Nephron progenitor cell (in vitro differentiated cells): ENCODE measurements at regions not wholly inside any gene's neighbourhood (a gene's known extent, or its start where the extent isn't known, plus 50 kb on each side); places are given as distances from the start of the nearest gene placed in this dataset.

Experiments
- DNase-seq: peaks from one replicate; pipeline ENCODE4 v3.0.0; 2021
- H3K27ac Mint-ChIP-seq: 2 replicates; pipeline ENCODE4 v1.8.0; 2021; ENCODE audit warnings: mild to moderate bottlenecking, moderate library complexity, mixed read lengths
- H3K27me3 Mint-ChIP-seq: 2 replicates; pipeline ENCODE4 v1.8.0; 2021; ENCODE audit warnings: mild to moderate bottlenecking, low read depth, mixed read lengths; ENCODE audit not compliant: poor library complexity
- H3K36me3 Mint-ChIP-seq: 2 replicates; pipeline ENCODE4 v1.8.0; 2021; ENCODE audit warnings: low read depth, mixed read lengths
- H3K4me1 Mint-ChIP-seq: 2 replicates; pipeline ENCODE4 v1.8.0; 2021; ENCODE audit warnings: mixed read lengths
- H3K4me3 Mint-ChIP-seq: 2 replicates; pipeline ENCODE4 v1.8.0; 2021; ENCODE audit warnings: mild to moderate bottlenecking, moderate library complexity, mixed read lengths
- H3K9me3 Mint-ChIP-seq: 2 replicates; pipeline ENCODE4 v1.8.0; 2021; ENCODE audit warnings: mild to moderate bottlenecking, moderate library complexity, mixed read lengths
- CTCF ChIP-seq: fragments of 200-600 bp; sonication (generic); IDR thresholded peaks from 2 replicates; pipeline ENCODE4 v1.5.0; 2021; ENCODE audit warnings: antibody characterized with exemption

GRCh38 chr10:89869592-89870156 lies 168.3 kb downstream of the KIF20B start:
- DNase-seq = no peak
- peaks cover 2% of the 10 kb centered on the region for H3K27me3 Mint-ChIP-seq
- no peaks in the 10 kb centered on the region for H3K9me3 Mint-ChIP-seq
- peaks cover 7% of the 10 kb centered on the region for H3K4me1 Mint-ChIP-seq
- no peak overlapping the region for H3K27ac Mint-ChIP-seq
- H3K4me3 Mint-ChIP-seq = no peak overlapping the region
- no peaks in the 10 kb centered on the region for H3K36me3 Mint-ChIP-seq
- TF ChIP-seq CTCF = no peak

GRCh38 chr10:89870936-89871335 lies 169.5 kb downstream of the KIF20B start:
- Mint-ChIP-seq H3K4me3 (no peak overlapping the region), H3K27me3 (peaks cover 2% of the 10 kb centered on the region), H3K27ac (no peak overlapping the region), H3K4me1 (no peaks in the 10 kb centered on the region), H3K36me3 (no peaks in the 10 kb centered on the region), H3K9me3 (peaks cover 12% of the 10 kb centered on the region)
- no peak for TF ChIP-seq CTCF
- no peak for DNase-seq

GRCh38 chr10:89873055-89873454 lies 171.7 kb downstream of the KIF20B start:
- TF ChIP-seq CTCF = no peak
- peaks cover 2% of the 10 kb centered on the region for H3K27me3 Mint-ChIP-seq
- no peak overlapping the region for H3K4me3 Mint-ChIP-seq
- H3K4me1 Mint-ChIP-seq = no peaks in the 10 kb centered on the region
- H3K27ac Mint-ChIP-seq = no peak overlapping the region
- peaks cover 12% of the 10 kb centered on the region for H3K9me3 Mint-ChIP-seq
- DNase-seq = no peak
- H3K36me3 Mint-ChIP-seq = no peaks in the 10 kb centered on the region

GRCh38 chr10:89875557-89875956 lies 174.2 kb downstream of the KIF20B start:
- no peak overlapping the region for H3K4me3 Mint-ChIP-seq
- no peaks in the 10 kb centered on the region for H3K27me3 Mint-ChIP-seq
- H3K27ac Mint-ChIP-seq = no peak overlapping the region
- H3K9me3 Mint-ChIP-seq = peaks cover 22% of the 10 kb centered on the region
- TF ChIP-seq CTCF = no peak
- H3K4me1 Mint-ChIP-seq = no peaks in the 10 kb centered on the region
- no peaks in the 10 kb centered on the region for H3K36me3 Mint-ChIP-seq
- DNase-seq = no peak

- TF ChIP-seq CTCF = no peak
- Mint-ChIP-seq H3K27me3 (no peaks in the 10 kb centered on the region), H3K27ac (no peak overlapping the region), H3K9me3 (peaks cover 46% of the 10 kb centered on the region), H3K4me1 (no peaks in the 10 kb centered on the region), H3K36me3 (peaks cover 5% of the 10 kb centered on the region), H3K4me3 (no peak overlapping the region)
- DNase-seq = no peak
Measured at GRCh38 chr10:89879121-89879520, 177.7 kb downstream of the KIF20B start.

- H3K27ac Mint-ChIP-seq = no peak overlapping the region
- DNase-seq = no peak
- TF ChIP-seq CTCF = no peak
- peaks cover 3% of the 10 kb centered on the region for H3K27me3 Mint-ChIP-seq
- peaks cover 9% of the 10 kb centered on the region for H3K4me1 Mint-ChIP-seq
- H3K9me3 Mint-ChIP-seq = peaks cover 5% of the 10 kb centered on the region
- H3K36me3 Mint-ChIP-seq = peaks cover 4% of the 10 kb centered on the region
- H3K4me3 Mint-ChIP-seq = no peak overlapping the region
Measured at GRCh38 chr10:89887406-89887805, 186.0 kb downstream of the KIF20B start.
